Loucy (cell line): ENCODE measurements at regions not wholly inside any gene's neighbourhood (a gene's known extent, or its start where the extent isn't known, plus 50 kb on each side); places are given as distances from the start of the nearest gene placed in this dataset.
"Not testable (repeated sequence)": the region's sequence is repeated elsewhere in the genome, so short reads cannot be mapped to it uniquely, and the experiment has no call there.

Experiments
- H2AFZ ChIP-seq: fragments of 200-600 bp; sonication (generic); 2 replicates; pipeline ENCODE4 v1.6.0; 2016; ENCODE audit warnings: antibody characterized with exemption, mild to moderate bottlenecking, low read length, moderate library complexity
- H3F3A ChIP-seq: fragments of 200-600 bp; 2 replicates; pipeline ENCODE4 v1.6.0; 2016; ENCODE audit warnings: antibody characterized with exemption, low read depth, mild to moderate bottlenecking
- H3K27me3 ChIP-seq: fragments of 200-600 bp; sonication (generic); 2 replicates; pipeline ENCODE4 v1.6.1; 2014; ENCODE audit warnings: low read length, mild to moderate bottlenecking; ENCODE audit not compliant: insufficient read depth, poor library complexity, severe bottlenecking
- H3K36me3 ChIP-seq: fragments of 200-600 bp; sonication (generic); 2 replicates; pipeline ENCODE4 v1.6.1; 2016; ENCODE audit warnings: low read length; ENCODE audit not compliant: insufficient read depth
- H3K4me1 ChIP-seq: fragments of 200-600 bp; sonication (generic); 2 replicates; pipeline ENCODE4 v1.5.1; 2014; ENCODE audit warnings: low read length, mild to moderate bottlenecking; ENCODE audit not compliant: insufficient read depth, poor library complexity, severe bottlenecking
- H3K4me2 ChIP-seq: fragments of 200-600 bp; sonication (generic); 2 replicates; pipeline ENCODE4 v1.6.0; 2014; ENCODE audit warnings: antibody characterized with exemption, low read length, low read depth, mild to moderate bottlenecking; ENCODE audit not compliant: poor library complexity, severe bottlenecking
- H3K4me3 ChIP-seq: fragments of 200-600 bp; sonication (generic); 2 replicates; pipeline ENCODE4 v1.5.1; 2014; ENCODE audit warnings: low read length, mild to moderate bottlenecking, mixed read lengths; ENCODE audit not compliant: poor library complexity, severe bottlenecking
- H3K79me2 ChIP-seq: fragments of 200-600 bp; sonication (generic); 2 replicates; pipeline ENCODE4 v1.6.1; 2014; ENCODE audit warnings: low read length; ENCODE audit not compliant: insufficient read depth
- H3K9ac ChIP-seq: fragments of 200-600 bp; sonication (generic); 2 replicates; pipeline ENCODE4 v1.6.0; 2014; ENCODE audit warnings: mild to moderate bottlenecking, low read depth, low read length, moderate library complexity; ENCODE audit not compliant: poor library complexity, severe bottlenecking
- H3K9me2 ChIP-seq: fragments of 200-600 bp; sonication (generic); replicated peaks from 2 replicates; pipeline ENCODE4 v1.6.1; 2016; ENCODE audit warnings: low read depth, low read length, mixed read lengths
- H3K9me3 ChIP-seq: fragments of 200-600 bp; sonication (generic); 2 replicates; pipeline ENCODE4 v1.6.1; 2014; ENCODE audit warnings: mild to moderate bottlenecking, antibody characterized with exemption, low read length, low read depth; ENCODE audit not compliant: insufficient read depth
- H4K20me1 ChIP-seq: fragments of 200-600 bp; sonication (generic); 2 replicates; pipeline ENCODE4 v1.6.0; 2014; ENCODE audit warnings: antibody characterized with exemption, low read length, mild to moderate bottlenecking; ENCODE audit not compliant: insufficient read depth, poor library complexity, severe bottlenecking
- EZH2phosphoT487 ChIP-seq: fragments of 200-600 bp; IDR thresholded peaks from 2 replicates; pipeline ENCODE4 v1.6.1; 2018; ENCODE audit warnings: antibody characterized with exemption, mild to moderate bottlenecking, moderate library complexity, borderline replicate concordance
- TF ChIP-seq, protein P1 (sequence below): fragments of 200-600 bp; sonication (generic); conservative IDR thresholded peaks from 2 replicates; pipeline ENCODE4 v1.5.1; 2014; ENCODE audit warnings: mild to moderate bottlenecking, antibody characterized with exemption, low read length

GRCh38 chr14:101689039-101689501 lies 72.4 kb upstream of the PPP2R5C start:
- Histone ChIP-seq H3K79me2 (no peaks in the 10 kb centered on the region), H3K27me3 (no peaks in the 10 kb centered on the region), H4K20me1 (no peaks in the 10 kb centered on the region), H3K4me1 (no peaks in the 10 kb centered on the region), H3K9ac (no peak overlapping the region), H3K36me3 (no peaks in the 10 kb centered on the region), H3K4me2 (no peak overlapping the region), H2AFZ (no peak overlapping the region), H3F3A (no peaks in the 10 kb centered on the region), H3K4me3 (no peak overlapping the region), H3K9me3 (no peaks in the 10 kb centered on the region), H3K9me2 (no peaks in the 10 kb centered on the region)
- TF ChIP-seq EZH2phosphoT487 = no peak
- TF ChIP-seq, protein P1, sequence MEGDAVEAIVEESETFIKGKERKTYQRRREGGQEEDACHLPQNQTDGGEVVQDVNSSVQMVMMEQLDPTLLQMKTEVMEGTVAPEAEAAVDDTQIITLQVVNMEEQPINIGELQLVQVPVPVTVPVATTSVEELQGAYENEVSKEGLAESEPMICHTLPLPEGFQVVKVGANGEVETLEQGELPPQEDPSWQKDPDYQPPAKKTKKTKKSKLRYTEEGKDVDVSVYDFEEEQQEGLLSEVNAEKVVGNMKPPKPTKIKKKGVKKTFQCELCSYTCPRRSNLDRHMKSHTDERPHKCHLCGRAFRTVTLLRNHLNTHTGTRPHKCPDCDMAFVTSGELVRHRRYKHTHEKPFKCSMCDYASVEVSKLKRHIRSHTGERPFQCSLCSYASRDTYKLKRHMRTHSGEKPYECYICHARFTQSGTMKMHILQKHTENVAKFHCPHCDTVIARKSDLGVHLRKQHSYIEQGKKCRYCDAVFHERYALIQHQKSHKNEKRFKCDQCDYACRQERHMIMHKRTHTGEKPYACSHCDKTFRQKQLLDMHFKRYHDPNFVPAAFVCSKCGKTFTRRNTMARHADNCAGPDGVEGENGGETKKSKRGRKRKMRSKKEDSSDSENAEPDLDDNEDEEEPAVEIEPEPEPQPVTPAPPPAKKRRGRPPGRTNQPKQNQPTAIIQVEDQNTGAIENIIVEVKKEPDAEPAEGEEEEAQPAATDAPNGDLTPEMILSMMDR = no peak

DNA sequence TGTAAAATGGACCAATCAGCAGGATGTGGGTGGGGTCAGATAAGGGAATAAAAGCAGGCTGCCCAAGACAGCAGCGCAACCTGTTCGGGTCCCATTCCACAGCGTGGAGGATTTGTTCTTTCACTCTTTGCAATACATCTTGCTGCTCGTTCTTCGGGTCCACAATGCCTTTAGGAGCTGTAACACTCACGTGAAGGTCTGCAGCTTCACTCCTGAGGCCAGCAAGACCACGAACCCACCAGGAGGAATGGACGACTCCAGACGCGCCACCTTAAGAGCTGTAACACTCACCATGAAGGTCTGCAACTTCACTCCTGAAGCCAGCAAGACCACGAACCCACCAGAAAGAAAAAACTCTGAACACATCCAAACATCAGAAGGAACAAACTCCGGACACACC lies 71.5 kb upstream of the PPP2R5C start:
- H3K4me2 ChIP-seq, H3K4me1 ChIP-seq, H3K4me3 ChIP-seq, H3K9me3 ChIP-seq, H3K9me2 ChIP-seq, H3K36me3 ChIP-seq, H3K79me2 ChIP-seq, H3K9ac ChIP-seq, H3K27me3 ChIP-seq, H4K20me1 ChIP-seq, H3F3A ChIP-seq, H2AFZ ChIP-seq: not testable (repeated sequence)

DNA sequence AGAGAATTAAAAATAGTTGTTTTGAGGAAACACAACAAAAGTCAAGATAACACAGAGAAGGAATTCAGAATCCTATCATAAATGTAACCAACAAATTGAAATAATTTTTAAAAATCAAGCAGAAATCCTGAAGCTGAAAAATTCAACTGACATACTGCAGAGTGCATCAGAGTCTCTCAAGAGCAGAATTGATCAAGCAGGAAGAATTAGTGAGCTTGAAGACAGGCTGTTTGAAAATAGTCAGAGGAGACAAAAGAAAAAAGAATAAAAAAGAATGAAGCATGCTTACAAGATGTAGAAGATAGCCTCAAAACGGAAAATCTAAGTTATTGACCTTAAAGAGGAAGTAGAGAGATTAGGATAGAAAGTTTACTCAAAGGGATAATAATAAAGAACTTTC lies 65.8 kb upstream of the PPP2R5C start:
- H3K9me2 ChIP-seq = no peaks in the 10 kb centered on the region
- no peaks in the 10 kb centered on the region for H3K4me1 ChIP-seq
- no peaks in the 10 kb centered on the region for H3K36me3 ChIP-seq
- H3K4me2 ChIP-seq = no peak overlapping the region
- no peak overlapping the region for H3K9ac ChIP-seq
- no peaks in the 10 kb centered on the region for H3K9me3 ChIP-seq
- H2AFZ ChIP-seq = no peak overlapping the region
- no peaks in the 10 kb centered on the region for H3K79me2 ChIP-seq
- no peaks in the 10 kb centered on the region for H3F3A ChIP-seq
- TF ChIP-seq EZH2phosphoT487 = no peak
- TF ChIP-seq, protein P1 = no peak
- no peaks in the 10 kb centered on the region for H3K27me3 ChIP-seq
- H4K20me1 ChIP-seq = no peaks in the 10 kb centered on the region
- H3K4me3 ChIP-seq = no peak overlapping the region

GRCh38 chr14:101704140-101704539 lies 57.4 kb upstream of the PPP2R5C start:
- no peak overlapping the region for H3K4me3 ChIP-seq
- no peak for TF ChIP-seq EZH2phosphoT487
- TF ChIP-seq, protein P1 = no peak
- no peaks in the 10 kb centered on the region for H3K9me3 ChIP-seq
- H3K9me2 ChIP-seq = no peaks in the 10 kb centered on the region
- no peaks in the 10 kb centered on the region for H4K20me1 ChIP-seq
- no peaks in the 10 kb centered on the region for H3K36me3 ChIP-seq
- no peak overlapping the region for H3K9ac ChIP-seq
- H3K79me2 ChIP-seq = no peaks in the 10 kb centered on the region
- no peak overlapping the region for H2AFZ ChIP-seq
- H3K4me2 ChIP-seq = no peak overlapping the region
- peaks cover 10% of the 10 kb centered on the region for H3K27me3 ChIP-seq
- H3K4me1 ChIP-seq = no peaks in the 10 kb centered on the region
- H3F3A ChIP-seq = no peaks in the 10 kb centered on the region
